DMS153 treated with DMSO at 0.1 percent for 48 hours (cell line): ENCODE measurements at regions not wholly inside any gene's neighbourhood (a gene's known extent, or its start where the extent isn't known, plus 50 kb on each side); places are given as distances from the start of the nearest gene placed in this dataset.
"Not testable (repeated sequence)": the region's sequence is repeated elsewhere in the genome, so short reads cannot be mapped to it uniquely, and the experiment has no call there.

Source experiments
- DNase-seq: peaks from one replicate; lab custom pipeline; 2025; ENCODE audit not compliant: unreplicated experiment; lab: John Stamatoyannopoulos, UW

- DNase-seq = no peak
Measured at GRCh38 chr1:56092684-56093570, 486.4 kb downstream of the PLPP3 start.

GRCh38 chr1:56089826-56090225, 489.5 kb downstream of the PLPP3 start:
- DNase-seq = not testable (repeated sequence)

DNA sequence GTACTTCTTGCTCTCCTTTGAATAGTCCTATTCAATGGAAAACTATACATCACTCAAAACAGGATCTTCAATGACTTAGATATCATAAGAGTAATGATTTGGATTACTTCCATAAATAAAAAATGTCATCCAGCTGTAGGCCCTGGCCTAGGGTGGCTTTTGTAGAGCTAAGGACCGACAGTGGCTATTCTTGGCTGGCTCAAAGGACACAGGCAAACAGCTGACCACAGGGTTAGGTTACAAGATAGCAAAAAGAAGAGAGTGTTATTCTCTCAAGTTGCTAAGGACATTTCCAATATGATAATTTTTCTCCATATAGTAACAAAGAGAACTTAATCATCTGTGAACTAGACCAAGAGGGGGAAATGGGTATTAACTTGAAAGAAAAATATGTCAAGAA, 495.1 kb downstream of the PLPP3 start:
- DNase-seq = no peak

- no peak for DNase-seq
Measured at GRCh38 chr1:56081736-56082135, 497.6 kb downstream of the PLPP3 start.

GRCh38 chr1:56081173-56081572, 498.2 kb downstream of the PLPP3 start:
- DNase-seq = no peak

DNA sequence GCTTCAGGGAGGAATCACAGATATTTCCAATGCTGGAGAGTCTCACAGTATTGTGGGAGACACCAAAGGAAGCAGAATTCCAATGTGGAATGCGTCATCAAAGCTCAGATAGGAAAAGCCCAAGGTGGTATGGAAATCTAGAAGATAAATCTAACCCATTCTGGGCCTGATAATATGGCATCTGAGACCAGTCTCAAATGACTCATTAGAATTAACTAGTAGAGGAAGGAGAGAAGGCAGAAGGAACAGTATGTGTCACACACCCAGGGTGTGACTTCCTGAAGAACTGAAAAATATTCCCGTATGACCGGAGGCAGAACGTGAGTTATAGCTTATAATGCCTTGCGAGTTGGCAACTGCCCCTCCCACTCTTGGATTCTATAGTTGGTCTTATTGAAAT, 499.2 kb downstream of the PLPP3 start:
- no peak for DNase-seq

DNA sequence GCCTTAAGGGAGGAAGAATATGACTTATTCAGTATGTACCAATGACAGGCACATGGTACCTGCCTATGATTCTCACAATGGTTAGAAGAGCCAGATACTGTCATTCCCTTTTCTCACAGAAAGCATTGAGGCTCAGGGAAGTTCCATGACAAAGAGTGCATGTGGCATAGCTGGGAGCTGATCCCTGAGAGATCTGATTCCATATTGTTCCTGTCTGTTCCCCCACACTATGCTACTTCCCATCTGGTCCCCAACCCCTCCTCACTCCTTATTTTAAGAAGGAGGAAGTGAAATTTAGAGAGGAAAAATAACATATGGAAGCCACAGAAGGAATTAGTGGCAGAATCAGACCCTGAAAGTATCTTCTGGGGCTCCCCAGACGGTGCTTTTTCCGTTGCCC, 500.0 kb downstream of the PLPP3 start:
- DNase-seq = no peak

- no peak for DNase-seq
Measured at GRCh38 chr1:56077206-56077605, 502.2 kb downstream of the PLPP3 start.

- no peak for DNase-seq
Measured at GRCh38 chr1:56074007-56074651, 505.2 kb downstream of the PLPP3 start.

GRCh38 chr1:56073614-56074006, 505.8 kb downstream of the PLPP3 start:
- DNase-seq = no peak

DNA sequence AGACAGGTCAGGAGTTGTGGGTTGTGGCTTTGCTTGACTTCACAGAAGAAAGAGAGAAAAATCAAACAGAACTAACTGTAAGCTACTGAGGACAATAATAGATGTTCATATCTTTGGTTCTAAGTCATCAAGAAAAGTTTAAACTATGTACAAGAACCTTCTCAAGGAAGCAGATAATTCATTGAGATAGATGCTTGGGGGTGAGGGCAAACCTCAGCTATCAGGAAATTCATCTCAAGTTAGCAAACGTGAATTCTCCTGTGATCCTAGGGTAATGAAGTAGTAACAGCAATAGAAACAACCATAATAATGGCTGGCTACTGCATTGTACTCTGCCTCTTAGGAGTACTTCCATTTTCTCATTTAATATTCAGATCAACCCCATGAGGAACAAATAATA, 506.2 kb downstream of the PLPP3 start:
- no peak for DNase-seq

DNA sequence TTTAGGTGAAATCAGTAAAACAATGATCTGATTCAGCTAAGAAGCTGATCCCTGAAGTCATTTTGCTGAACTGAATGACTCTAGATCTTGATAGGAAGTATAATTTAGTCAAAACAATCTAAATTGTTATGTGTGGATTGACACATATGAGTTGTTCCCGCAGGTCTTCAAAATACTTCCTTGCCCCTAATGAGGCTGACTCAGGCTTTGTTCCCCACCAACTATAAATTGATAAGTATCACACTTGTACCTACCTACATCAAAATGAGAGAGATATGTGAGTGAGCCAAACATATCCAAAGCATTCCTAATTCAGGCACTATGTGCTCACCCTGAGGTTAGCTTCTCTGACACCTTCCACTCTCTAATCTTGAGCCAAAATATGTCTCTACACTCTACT, 507.1 kb downstream of the PLPP3 start:
- DNase-seq = no peak

DNA sequence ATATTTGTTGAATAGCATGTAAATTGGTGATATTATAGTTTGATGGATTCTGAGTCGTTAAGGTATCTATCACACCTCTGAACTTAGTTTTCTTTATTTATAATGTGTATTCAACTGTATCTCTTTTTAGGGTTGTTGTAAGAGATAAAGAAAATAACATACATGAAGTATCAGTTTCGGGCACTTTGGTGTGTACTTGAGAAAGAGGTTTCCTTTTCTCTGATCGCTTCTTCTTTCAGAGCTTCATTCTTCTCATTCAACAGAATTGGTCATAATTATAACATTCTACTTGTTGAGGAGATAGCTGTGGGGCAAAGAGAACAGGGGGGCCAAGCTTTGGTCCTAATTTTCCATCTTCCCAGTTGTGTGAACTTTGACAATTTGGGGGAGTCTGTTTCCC, 508.0 kb downstream of the PLPP3 start:
- DNase-seq = no peak

DNA sequence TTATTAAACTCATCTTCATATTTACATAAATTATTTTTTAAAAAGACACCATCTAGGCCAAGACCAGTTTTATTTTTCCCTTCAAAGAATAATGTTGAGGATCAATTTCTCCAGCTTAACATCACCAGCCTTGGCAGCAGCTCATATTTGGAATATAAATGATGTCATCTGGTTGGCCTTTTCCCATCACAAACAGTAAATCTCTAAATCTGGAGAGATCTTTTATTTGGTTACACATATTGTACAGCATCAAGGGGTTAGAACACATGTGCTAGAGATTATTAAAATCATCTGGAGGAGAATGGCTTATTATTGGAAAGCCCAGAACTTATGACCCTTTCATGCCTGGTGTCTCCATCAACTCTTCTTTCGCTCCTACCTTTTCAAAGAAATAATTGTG, 508.8 kb downstream of the PLPP3 start:
- no peak for DNase-seq

DNA sequence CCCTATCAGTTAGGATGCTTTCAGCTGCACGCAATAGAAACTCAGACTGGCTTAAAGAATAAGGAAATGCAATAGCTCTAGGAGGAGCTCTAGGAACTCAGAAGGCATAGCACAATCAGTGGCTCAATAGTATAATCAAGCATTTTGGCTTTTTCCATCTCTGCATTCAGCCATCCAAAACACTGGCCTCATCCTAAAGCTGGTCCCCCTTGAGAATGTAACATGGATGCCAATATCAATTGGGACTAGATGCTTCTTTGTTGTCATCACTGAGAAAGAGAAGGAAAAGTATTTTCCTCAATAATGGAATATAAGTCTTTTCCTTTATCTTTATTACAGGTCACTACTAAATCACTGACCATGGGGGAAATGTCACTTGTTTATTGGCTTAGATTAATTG, 509.5 kb downstream of the PLPP3 start:
- DNase-seq = no peak

DNA sequence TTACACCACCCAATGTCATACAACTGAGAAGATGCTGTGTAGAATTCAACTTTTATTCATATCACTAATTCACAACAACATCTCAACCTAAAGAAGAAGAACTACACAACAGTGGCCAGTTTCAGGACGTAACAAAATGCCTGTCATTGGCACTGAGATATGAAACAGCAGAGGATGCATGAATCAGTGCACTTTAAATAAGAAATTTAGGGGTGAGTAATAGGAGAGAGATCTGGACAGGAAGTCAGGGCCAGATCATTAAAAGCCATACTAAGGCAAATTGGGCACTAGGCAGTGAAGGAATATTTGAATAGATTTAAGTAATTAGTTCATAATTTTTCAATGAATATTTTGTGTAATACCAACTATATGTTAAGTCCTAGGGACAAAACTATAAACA, 510.5 kb downstream of the PLPP3 start:
- no peak for DNase-seq

DNA sequence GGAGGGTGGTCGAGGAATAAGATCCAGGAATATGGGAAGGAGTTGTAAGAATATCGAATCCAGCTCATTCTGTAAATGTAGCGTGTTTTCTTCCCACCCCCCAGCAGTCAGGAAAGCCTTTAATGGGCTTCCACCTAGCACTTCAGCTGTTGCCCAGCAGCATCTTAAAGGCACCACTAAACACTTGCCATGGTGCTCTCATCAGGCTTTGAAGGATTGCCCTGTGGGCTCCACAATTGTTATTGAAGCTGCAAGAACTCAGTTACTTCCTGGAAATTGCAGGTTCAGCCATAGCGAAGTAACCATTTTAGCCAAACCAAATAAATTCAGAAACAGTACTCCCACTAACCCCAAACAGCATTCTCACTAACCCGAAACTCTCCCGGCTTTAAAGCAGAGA, 511.2 kb downstream of the PLPP3 start:
- no peak for DNase-seq

- DNase-seq = no peak
Measured at GRCh38 chr1:56065729-56066128, 513.6 kb downstream of the PLPP3 start.

- DNase-seq = no peak
Measured at GRCh38 chr1:56064705-56065104, 514.7 kb downstream of the PLPP3 start.

- DNase-seq = no peak
Measured at GRCh38 chr1:56063461-56063860, 515.9 kb downstream of the PLPP3 start.

- DNase-seq = no peak
Measured at GRCh38 chr1:56062625-56063024, 516.7 kb downstream of the PLPP3 start.

DNA sequence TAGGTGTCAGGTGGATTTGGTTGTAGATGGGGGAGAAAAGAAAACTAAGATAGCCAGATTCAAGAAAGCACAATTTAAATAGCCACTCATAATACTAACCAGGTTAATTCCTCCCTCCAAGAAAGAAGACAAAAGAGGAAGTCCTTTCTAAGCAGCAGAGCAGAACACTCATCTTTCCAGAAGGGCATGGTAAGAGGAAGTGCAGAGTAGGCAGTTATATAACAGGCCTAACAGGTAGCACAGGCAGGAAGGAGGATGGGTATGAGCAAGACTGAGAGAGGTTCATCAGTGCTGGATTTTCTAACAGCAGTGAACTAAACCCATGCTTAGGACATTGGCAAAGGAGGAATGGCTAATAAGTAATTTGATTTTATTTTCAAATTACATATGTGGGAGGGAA, 517.5 kb downstream of the PLPP3 start:
- DNase-seq = no peak

DNA sequence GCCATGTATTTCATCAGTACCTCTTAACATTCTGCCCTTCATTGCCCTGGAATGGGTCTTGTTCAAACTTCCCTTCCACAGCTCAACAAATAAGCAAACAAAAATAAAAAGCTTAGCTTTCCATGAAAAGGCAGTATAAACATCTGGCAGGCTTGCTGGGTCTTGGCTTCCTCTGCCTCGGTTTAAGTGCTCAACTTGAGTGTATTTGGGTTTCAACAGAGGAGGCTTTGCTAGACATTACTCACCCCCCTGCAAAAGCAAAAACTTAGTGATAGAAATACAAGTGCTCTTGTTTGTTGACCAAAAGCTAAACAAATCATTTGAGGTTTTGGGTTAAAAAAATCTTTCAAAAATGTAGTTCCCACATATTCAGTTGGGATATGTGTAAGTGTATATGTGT, 518.5 kb downstream of the PLPP3 start:
- DNase-seq = no peak
